ENCODE measurements at regions not wholly inside any gene's neighbourhood (a gene's known extent, or its start where the extent isn't known, plus 50 kb on each side); places are given as distances from the start of the nearest gene placed in this dataset.

DNA sequence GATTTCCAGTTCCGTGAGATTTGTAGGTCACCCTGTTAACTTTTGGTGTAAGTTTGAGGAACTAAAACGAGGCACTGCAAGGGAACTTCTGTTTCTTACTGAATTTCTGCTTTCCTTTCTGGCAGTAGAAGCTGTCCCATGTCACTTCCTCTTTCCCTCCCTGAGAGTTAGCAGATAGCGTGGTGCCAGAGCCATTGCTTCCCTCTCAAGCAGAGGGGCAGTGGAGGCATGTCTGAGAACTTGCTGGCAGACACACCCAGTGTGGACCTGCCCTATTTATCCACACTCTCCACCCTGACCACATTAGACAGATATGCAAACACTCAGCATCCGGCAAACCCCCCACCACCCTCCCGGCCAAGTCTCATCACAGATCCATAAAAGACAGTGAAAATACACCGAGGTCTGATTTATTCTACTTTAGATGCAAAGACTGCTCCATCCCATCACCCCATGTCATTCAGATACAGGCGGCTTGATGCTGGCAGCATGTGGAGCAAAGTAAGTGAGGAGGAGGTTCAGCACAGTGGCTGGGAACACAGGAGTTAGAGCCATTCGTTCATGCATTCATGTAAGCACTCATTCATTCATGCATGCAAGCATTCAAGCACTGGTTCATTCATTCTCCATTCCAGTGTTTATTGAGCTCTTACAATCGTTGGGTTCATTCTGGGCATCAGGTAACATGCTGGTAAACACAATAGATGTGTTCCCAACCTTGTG lies 324.7 kb downstream of the SHQ1 start:
- no peak overlapping the region for H3K27ac ChIP-seq
- H3K36me3 ChIP-seq, result no peaks in the 10 kb centered on the region
- H3K4me1 ChIP-seq, result no peaks in the 10 kb centered on the region
- ATAC-seq, result no peak
- H3K4me3 ChIP-seq, result no peak overlapping the region
- no peaks in the 10 kb centered on the region for H3K27me3 ChIP-seq
- TF ChIP-seq POLR2A (IDR thresholded peaks at IDR 0.05) (no peak), EP300 (IDR thresholded peaks at IDR 0.05) (no peak)
- TF ChIP-seq, protein P1, sequence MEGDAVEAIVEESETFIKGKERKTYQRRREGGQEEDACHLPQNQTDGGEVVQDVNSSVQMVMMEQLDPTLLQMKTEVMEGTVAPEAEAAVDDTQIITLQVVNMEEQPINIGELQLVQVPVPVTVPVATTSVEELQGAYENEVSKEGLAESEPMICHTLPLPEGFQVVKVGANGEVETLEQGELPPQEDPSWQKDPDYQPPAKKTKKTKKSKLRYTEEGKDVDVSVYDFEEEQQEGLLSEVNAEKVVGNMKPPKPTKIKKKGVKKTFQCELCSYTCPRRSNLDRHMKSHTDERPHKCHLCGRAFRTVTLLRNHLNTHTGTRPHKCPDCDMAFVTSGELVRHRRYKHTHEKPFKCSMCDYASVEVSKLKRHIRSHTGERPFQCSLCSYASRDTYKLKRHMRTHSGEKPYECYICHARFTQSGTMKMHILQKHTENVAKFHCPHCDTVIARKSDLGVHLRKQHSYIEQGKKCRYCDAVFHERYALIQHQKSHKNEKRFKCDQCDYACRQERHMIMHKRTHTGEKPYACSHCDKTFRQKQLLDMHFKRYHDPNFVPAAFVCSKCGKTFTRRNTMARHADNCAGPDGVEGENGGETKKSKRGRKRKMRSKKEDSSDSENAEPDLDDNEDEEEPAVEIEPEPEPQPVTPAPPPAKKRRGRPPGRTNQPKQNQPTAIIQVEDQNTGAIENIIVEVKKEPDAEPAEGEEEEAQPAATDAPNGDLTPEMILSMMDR (IDR thresholded peaks at IDR 0.05), result no peak
- H3K9me3 ChIP-seq, result no peaks in the 10 kb centered on the region
- WGBS, 2 donors (ENCODE audit: low coverage in 1 of 2), result 72 to 73% methylated on average over 5 to 8 of the region's 9 CpGs

DNA sequence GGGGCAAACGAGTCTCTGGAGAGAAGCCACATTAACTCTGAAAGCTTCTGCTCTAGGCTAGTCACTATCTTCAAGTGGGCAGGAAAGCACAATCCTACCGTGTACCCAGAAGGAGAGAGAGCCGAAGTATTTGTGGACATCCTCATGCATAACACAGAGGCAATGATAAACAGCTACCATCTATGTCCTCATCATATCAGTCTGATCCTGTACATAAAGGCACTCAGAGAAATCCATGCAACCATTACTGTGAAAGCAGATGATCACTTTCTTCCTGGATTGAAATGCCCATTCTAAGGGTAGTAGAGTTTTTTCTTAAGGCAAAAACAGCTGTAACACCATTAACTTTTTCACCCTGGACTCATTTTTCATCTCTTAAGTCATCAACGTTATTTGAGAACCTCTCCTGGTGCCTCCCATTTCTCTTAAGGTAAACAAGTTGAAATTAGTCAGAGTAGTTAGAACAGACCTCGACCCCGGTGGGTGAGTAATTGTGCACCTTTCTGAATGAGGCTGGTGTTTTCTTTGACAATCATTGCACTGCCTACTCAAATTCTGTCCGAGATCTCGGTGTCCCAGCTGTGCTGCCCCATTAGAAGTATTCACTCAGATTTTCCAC lies 327.4 kb downstream of the SHQ1 start:
- Histone ChIP-seq H3K27me3 (no peaks in the 10 kb centered on the region), H3K9me3 (no peaks in the 10 kb centered on the region), H3K4me3 (no peak overlapping the region), H3K36me3 (no peaks in the 10 kb centered on the region), H3K4me1 (peaks cover 0 to 9% (median 0%) of the 10 kb centered on the region in 3 donors), H3K27ac (no peak overlapping the region)
- no peak for ATAC-seq
- 63 to 64% methylated on average over 5 to 8 of the region's 8 CpGs for WGBS, 2 donors (ENCODE audit: low coverage in 1 of 2)
- TF ChIP-seq POLR2AphosphoS5 (IDR thresholded peaks at IDR 0.05), result no peak

DNA sequence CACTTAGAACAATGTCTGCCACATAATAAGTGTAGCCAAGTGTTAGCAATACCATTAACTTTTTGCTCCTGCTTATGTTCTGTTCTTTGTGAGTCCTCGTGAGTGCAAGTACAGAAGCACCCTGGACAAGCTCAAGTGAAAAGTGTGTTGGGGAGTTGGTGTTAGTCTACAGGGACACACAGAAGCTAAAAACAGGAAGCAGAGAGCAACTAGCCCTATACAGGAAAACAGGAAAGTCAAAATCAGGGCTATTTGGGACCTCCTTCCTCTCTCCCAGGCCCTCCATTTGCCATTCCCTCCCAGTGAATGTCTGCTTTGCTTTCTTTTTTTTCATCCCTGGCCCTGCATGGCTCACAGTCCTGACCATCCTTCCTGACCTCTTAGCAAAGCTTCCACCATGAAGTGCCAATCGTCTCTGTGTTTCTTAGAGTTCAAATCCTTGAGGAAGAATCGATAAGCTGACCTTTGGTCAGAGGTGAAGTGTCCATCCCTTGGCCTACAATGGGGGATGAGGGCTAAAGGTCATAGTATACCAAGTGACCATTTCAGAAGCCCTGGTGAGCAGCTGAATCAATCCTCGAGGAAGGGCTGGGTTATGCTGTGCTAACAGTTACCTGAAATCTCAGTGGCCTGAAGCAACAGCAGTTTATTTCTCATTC lies 328.2 kb downstream of the SHQ1 start:
- no peaks in the 10 kb centered on the region for H3K27me3 ChIP-seq
- no peak overlapping the region for H3K4me3 ChIP-seq
- no peak for ATAC-seq
- no peaks in the 10 kb centered on the region for H3K9me3 ChIP-seq
- no peak overlapping the region for H3K27ac ChIP-seq
- WGBS, 2 donors (ENCODE audit: low coverage in 1 of 2), result 73 to 100% methylated on average over 2 of the region's 4 CpGs
- peaks cover 0 to 9% (median 0%) of the 10 kb centered on the region in 3 donors for H3K4me1 ChIP-seq
- no peak for TF ChIP-seq POLR2AphosphoS5 (IDR thresholded peaks at IDR 0.05)
- no peak for TF ChIP-seq EP300 (IDR thresholded peaks at IDR 0.05)
- TF ChIP-seq, protein P1 (IDR thresholded peaks at IDR 0.05), result no peak
- no peak for TF ChIP-seq POLR2A (IDR thresholded peaks at IDR 0.05)
- H3K36me3 ChIP-seq, result no peaks in the 10 kb centered on the region

DNA sequence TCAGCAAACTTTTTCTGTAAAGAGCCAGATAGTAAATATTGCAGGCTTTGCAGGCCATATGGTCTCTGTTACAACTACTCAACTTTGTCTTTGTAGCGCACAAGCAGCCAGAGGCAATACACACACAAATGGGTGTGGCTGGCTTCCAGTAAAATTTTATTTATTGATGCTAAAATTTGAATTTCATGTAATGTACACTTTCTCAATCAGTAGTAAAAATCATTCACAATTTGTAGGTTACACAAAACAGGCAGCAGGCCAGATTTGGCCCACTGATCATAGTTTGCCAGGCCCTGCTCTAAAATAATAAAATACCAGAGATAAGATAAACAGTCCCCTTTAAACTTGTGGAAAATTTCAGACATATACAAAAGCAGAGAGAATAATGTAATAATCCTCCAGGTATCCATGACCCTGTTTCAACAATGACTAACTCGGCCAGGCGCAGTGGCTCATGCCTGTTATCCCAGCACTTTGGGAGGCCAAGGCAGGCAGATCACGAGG lies 330.3 kb downstream of the SHQ1 start:
- H3K27ac ChIP-seq, result no peak overlapping the region

DNA sequence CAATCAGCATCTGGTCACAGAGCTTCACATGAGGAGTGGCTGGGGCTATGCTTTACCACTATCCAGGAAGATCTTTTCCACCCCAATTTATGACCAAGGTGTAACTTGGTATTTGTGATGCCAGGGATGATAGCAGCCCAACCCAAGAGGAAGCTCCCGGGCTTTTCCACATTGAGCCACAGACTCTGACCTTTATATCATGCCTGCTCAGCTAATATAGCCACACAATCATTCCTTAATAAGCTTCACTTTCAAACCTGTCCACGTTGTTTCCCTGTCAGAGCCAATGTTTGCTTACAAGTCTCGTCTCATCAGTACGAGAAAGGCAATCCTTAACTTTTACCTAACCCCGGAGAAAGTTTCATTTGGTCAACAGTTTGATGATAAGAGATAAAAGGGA lies 330.9 kb downstream of the SHQ1 start:
- no peak for ATAC-seq
- WGBS, 2 donors (ENCODE audit: low coverage in 1 of 2), result 46 to 87% methylated on average over 5 of the region's 5 CpGs
- TF ChIP-seq, protein P1 (IDR thresholded peaks at IDR 0.05), result no peak
- TF ChIP-seq POLR2A (IDR thresholded peaks at IDR 0.05) (no peak), POLR2AphosphoS5 (IDR thresholded peaks at IDR 0.05) (no peak), EP300 (IDR thresholded peaks at IDR 0.05) (no peak)
- H3K36me3 ChIP-seq, result no peaks in the 10 kb centered on the region
- no peak overlapping the region for H3K27ac ChIP-seq
- H3K9me3 ChIP-seq, result no peaks in the 10 kb centered on the region
- no peak overlapping the region for H3K4me3 ChIP-seq
- H3K4me1 ChIP-seq, result peaks cover 0 to 9% (median 0%) of the 10 kb centered on the region in 3 donors
- no peaks in the 10 kb centered on the region for H3K27me3 ChIP-seq

More for the DNA sequence above, 330.3 kb downstream of the SHQ1 start:
- TF ChIP-seq POLR2A (IDR thresholded peaks at IDR 0.05), result no peak
- TF ChIP-seq, protein P1 (IDR thresholded peaks at IDR 0.05), result no peak
- TF ChIP-seq EP300 (IDR thresholded peaks at IDR 0.05), result no peak
- TF ChIP-seq POLR2AphosphoS5 (IDR thresholded peaks at IDR 0.05), result no peak
- no peak overlapping the region for H3K4me3 ChIP-seq
- H3K9me3 ChIP-seq, result no peaks in the 10 kb centered on the region
- H3K27me3 ChIP-seq, result no peaks in the 10 kb centered on the region
- ATAC-seq, result no peak
- no peaks in the 10 kb centered on the region for H3K36me3 ChIP-seq
- WGBS, 2 donors (ENCODE audit: low coverage in 1 of 2), result 30 to 56% methylated on average over 3 to 4 of the region's 4 CpGs
- peaks cover 0 to 9% (median 0%) of the 10 kb centered on the region in 3 donors for H3K4me1 ChIP-seq

Data from gastroesophageal sphincter (tissue), 4 donors.